GM12865 (cell line): ENCODE measurements at regions not wholly inside any gene's neighbourhood (a gene's known extent, or its start where the extent isn't known, plus 50 kb on each side); places are given as distances from the start of the nearest gene placed in this dataset.
"Not testable (repeated sequence)": the region's sequence is repeated elsewhere in the genome, so short reads cannot be mapped to it uniquely, and the experiment has no call there.

Source experiments
- DNase-seq: peaks from one replicate; pipeline ENCODE4 v3.0.0; 2010; ENCODE audit warnings: low read depth
- H3K4me3 ChIP-seq: 2 replicates; pipeline ENCODE4 v1.5.1; 2011; ENCODE audit warnings: mild to moderate bottlenecking, low read depth, low read length, control low read depth
- TF ChIP-seq, protein P1 (sequence below): IDR thresholded peaks from 2 replicates; pipeline ENCODE4 v1.5.1; 2011; ENCODE audit warnings: low read length, control low read depth, low read depth, inconsistent platforms; ENCODE audit not compliant: insufficient read depth; ENCODE audit errors: missing control alignments

DNA sequence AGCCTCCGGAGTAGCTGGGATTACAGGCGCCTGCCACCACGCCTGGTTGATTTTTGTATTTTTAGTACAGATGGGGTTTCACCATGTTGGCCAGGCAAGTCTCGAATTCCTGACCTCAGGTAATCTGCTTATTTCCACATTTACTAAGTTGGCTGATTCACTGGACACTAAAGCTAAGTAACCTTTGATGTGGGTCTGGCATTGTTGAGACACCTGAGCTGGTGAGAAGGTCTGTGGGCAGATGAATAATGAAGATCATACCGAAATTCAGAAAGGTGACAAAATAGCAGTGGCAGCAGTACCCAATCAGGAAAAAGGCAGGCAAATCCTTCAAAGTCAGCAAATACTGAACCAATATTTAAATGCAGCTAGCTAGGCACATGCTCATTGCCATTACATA, 210.6 kb upstream of the ZNF608 start:
- no peak for DNase-seq
- TF ChIP-seq, protein P1, sequence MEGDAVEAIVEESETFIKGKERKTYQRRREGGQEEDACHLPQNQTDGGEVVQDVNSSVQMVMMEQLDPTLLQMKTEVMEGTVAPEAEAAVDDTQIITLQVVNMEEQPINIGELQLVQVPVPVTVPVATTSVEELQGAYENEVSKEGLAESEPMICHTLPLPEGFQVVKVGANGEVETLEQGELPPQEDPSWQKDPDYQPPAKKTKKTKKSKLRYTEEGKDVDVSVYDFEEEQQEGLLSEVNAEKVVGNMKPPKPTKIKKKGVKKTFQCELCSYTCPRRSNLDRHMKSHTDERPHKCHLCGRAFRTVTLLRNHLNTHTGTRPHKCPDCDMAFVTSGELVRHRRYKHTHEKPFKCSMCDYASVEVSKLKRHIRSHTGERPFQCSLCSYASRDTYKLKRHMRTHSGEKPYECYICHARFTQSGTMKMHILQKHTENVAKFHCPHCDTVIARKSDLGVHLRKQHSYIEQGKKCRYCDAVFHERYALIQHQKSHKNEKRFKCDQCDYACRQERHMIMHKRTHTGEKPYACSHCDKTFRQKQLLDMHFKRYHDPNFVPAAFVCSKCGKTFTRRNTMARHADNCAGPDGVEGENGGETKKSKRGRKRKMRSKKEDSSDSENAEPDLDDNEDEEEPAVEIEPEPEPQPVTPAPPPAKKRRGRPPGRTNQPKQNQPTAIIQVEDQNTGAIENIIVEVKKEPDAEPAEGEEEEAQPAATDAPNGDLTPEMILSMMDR: no peak
- no peak overlapping the region for H3K4me3 ChIP-seq

DNA sequence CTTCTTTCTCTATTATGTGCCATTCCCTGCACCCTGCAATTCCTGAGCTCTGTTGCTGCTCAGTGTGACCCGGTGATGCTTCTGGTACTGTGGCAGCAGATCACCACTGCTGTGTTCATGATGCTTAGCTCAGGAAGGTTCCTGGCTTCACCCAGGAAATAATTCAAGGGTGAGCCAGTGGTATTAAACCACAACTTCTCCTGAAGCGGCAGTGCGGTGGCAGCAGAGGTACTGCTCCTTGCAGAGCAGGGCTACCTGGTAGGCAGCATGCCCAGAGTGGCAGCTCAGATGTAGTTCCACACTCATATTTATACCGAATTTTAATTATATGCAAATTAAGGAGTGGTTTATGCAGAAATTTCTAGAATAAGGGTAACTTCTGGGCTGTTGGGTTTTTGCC, 213.8 kb upstream of the ZNF608 start:
- TF ChIP-seq, protein P1: no peak
- H3K4me3 ChIP-seq: no peak overlapping the region
- no peak for DNase-seq

DNA sequence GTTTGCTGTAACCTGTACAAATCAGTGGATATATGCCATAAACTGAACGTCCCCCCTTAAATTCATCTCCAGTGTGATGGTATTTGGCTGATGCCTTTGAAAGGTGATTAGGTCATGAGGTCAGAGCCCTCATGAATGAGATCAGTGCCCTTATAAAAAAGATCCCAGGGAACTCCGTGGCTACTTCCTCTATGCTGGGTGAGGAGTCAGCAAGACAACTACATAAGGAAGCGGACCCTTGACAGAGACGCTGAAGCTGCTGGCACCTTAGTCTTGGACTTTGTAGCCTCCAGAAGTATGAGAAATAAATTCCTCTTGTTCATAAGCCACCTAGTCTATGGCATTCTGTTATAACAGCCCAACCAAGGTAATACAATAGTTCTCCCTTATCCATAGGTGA, 215.1 kb upstream of the ZNF608 start:
- H3K4me3 ChIP-seq: no peak overlapping the region
- no peak for DNase-seq
- TF ChIP-seq, protein P1: no peak

DNA sequence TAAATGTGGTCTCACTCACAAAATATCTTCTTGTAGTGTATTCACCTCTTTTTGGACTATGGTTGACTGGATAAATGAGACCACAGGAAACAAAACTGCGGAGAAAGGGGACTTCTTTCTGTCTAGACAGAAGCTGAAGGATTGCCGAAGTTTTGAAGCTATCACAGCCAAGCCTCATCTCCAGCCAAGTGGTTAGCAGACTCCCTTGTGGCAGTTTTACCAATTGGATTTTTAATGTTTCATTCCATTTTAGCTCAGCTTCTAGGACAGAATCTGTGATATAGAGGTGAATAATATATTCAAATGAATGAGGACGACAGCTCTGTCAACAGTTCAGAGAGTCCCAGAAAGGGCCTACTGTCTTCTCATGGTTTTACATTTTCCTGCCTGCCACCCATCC, 215.7 kb upstream of the ZNF608 start:
- no peak overlapping the region for H3K4me3 ChIP-seq
- DNase-seq: no peak
- TF ChIP-seq, protein P1: no peak

DNA sequence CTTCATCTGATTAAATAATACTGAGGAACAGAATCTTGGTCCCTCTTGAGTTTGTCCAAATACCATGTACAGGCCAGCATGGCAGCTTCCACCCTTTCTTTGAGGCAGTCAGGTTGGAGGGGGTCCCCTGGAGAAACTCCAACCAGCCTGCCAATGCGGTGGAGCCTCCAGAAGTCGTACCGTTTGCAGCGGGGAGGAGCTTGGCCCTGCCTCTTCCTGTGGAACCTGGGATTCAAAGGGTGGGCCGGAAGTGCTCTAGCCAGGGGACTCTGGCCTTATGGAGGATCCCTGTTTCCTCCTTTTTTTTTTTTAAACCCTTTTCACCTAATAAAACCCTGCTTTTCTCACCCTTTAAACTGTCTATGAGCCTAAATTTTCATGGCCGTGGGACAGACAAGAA, 216.3 kb upstream of the ZNF608 start:
- H3K4me3 ChIP-seq: no peak overlapping the region
- DNase-seq: no peak
- TF ChIP-seq, protein P1: no peak

DNA sequence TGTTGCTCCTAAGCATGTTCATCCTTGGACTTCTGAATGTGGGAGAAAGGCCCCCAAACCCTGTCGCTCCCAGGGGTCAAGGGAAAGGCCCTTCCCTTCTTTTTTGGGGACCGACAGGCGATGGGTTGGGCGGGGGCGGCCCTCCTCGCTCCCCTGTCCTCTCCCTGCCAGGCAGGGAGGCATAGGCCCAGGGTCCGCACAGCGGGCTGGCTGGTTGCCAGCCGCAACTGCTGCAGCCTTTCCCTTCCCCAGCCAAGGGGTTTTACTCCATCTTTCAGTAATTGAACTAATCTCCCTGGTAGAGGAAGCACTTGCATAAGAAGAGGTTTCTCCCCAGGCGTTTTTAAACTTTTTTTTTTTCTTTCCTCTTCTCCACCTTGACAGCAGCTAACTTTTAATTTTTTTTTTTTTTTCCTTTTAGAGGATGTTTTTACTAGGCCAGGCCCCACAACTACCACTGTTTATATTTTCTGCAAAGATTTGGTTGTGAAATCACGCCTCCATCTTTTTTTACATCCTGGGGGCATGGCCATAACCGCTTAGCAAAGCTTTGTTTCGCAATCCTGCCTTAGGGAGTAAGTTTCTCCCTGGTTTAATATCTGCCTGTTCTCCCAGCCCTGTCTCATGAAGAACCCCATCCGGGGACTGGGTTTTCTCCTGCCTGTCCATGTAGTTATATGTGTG, 216.9 kb upstream of the ZNF608 start:
- H3K4me3 ChIP-seq: no peak overlapping the region
- TF ChIP-seq, protein P1: no peak
- DNase-seq: no peak

DNA sequence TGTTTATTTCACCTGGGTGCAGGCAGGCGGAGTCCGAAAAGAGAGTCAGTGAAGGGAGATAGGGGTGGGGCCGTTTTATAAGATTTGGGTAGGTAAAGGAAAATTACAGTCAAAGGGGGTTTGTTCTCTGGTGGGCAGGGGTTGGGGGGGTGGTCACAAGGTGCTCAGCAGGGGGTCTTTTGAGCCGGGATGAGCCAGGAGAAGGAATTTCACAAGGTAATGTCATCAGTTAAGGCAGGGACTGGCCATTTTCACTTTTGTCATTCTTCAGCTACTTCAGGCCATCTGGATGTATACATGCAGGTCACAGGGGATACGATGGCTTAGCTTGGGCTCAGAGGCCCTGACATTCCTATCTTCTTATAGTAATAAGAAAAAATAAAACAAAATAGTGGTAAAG, 220.3 kb upstream of the ZNF608 start:
- not testable (repeated sequence) for DNase-seq, H3K4me3 ChIP-seq

DNA sequence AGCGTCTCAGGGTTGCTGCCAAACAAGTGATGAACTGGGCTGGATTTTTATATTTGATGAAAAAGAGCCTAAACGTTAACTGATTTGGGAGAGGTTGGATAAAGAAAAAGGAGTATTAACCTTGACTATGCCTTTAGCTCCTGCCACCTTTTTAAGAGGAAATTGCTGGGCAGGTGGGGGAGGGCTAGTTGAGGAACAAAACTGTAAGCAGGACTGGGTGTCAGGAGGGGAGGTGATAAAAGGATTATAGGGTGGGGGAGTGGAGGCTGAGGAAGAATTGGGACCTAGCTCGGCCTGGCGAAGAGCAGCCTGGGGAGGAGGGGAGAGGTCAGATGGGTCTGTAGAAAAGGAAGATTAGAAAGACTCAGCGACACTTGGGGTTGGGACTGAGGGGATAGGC, 223.9 kb upstream of the ZNF608 start:
- not testable (repeated sequence) for DNase-seq, H3K4me3 ChIP-seq
